Ascending aorta (tissue), 2 donors: ENCODE measurements at regions not wholly inside any gene's neighbourhood (a gene's known extent, or its start where the extent isn't known, plus 50 kb on each side); places are given as distances from the start of the nearest gene placed in this dataset.

Experiments used
- DNase-seq, 2 donors: peaks; one replicate each; pipeline ENCODE4 v3.0.0-alpha.2; 2019; ENCODE audit warnings: low spot score in 2 of 2
- H3K27ac ChIP-seq, 2 donors: fragments of 200-600 bp; sonication (generic); one replicate each; pipeline ENCODE4 v1.5.1; 2016 to 2017; ENCODE audit warnings: mild to moderate bottlenecking in 1 of 2
- H3K27me3 ChIP-seq: fragments of 200-600 bp; sonication (generic); one replicate; pipeline ENCODE4 v1.5.1; 2017
- H3K36me3 ChIP-seq, 2 donors: fragments of 200-600 bp; sonication (generic); one replicate each; pipeline ENCODE4 v1.5.1; 2016
- H3K4me1 ChIP-seq, 2 donors: fragments of 200-600 bp; sonication (generic); one replicate each; pipeline ENCODE4 v1.5.1; 2016 to 2017; ENCODE audit warnings: mild to moderate bottlenecking in 1 of 2
- H3K4me3 ChIP-seq, 2 donors: fragments of 200-600 bp; sonication (generic); one replicate each; pipeline ENCODE4 v1.5.1; 2016 to 2017; ENCODE audit warnings: mild to moderate bottlenecking in 1 of 2
- H3K9me3 ChIP-seq, 2 donors: fragments of 200-600 bp; sonication (generic); one replicate each; pipeline ENCODE4 v1.5.1; 2016
- intact Hi-C: fragments of 100-400 bp; cut with DNase I; formaldehyde crosslinking; loops from one replicate; pipeline ENCODE4 v1.15.1; 2023
- TF ChIP-seq, protein P1 (sequence below), 3 experiments: fragments of 200-600 bp in 2 of 3; fragments of 450-650 bp in 1 of 3; sonication (generic) in 2 of 3; IDR thresholded peaks; one replicate each; pipeline ENCODE4 v1.5.1; 2016 to 2019; ENCODE audit warnings: antibody characterized with exemption in 3 of 3, mild to moderate bottlenecking in 1 of 3, moderate library complexity in 1 of 3

- H3K4me1 ChIP-seq, result no peaks in the 10 kb centered on the region
- intact Hi-C loops, result no loop called here
- H3K27ac ChIP-seq, result no peak overlapping the region
- H3K4me3 ChIP-seq, result no peak overlapping the region
- H3K27me3 ChIP-seq, result no peaks in the 10 kb centered on the region
- TF ChIP-seq, protein P1, sequence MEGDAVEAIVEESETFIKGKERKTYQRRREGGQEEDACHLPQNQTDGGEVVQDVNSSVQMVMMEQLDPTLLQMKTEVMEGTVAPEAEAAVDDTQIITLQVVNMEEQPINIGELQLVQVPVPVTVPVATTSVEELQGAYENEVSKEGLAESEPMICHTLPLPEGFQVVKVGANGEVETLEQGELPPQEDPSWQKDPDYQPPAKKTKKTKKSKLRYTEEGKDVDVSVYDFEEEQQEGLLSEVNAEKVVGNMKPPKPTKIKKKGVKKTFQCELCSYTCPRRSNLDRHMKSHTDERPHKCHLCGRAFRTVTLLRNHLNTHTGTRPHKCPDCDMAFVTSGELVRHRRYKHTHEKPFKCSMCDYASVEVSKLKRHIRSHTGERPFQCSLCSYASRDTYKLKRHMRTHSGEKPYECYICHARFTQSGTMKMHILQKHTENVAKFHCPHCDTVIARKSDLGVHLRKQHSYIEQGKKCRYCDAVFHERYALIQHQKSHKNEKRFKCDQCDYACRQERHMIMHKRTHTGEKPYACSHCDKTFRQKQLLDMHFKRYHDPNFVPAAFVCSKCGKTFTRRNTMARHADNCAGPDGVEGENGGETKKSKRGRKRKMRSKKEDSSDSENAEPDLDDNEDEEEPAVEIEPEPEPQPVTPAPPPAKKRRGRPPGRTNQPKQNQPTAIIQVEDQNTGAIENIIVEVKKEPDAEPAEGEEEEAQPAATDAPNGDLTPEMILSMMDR (IDR thresholded peaks at IDR 0.05), result no peak
- DNase-seq, result no peak
- no peaks in the 10 kb centered on the region for H3K9me3 ChIP-seq
- H3K36me3 ChIP-seq, result no peaks in the 10 kb centered on the region
These were observed 115.7 kb upstream of the RAG2 start for GRCh38 chr11:36713715-36714114.

DNA sequence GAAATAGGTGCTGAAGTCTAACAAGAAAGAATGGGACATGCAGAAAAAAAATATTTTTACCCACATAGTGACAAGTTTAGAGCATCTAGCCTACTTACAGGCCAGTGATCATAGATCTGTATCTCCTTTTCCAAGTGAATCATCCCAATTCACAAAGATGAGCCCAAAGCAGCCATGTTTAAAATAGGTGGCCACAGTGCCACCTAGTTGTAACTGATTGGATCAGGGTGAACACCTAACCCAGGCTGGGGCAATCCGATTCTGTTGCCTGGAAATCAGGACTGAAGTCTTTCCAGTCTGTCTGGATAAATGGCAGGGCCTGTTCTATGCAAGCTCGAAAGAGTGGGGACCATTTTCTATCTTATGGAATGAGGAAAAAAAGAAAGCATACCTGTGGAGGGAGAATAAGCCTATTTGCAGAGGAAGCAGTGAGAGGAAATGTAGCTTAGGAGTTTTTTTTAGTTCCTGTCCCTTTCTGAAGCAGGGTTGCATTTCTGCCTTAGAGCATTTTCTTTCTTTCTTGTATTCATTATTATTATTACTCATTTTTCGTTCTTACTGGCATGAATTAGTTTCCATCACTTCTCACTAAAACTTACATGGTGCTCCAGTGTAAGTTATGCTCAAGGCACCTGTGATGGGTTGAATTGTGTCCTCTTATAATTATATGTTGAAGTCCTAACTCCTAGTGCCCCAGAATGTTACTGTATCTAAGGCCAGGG is 113.2 kb upstream of the RAG2 start:
- Histone ChIP-seq H3K27ac (no peak overlapping the region), H3K4me1 (no peaks in the 10 kb centered on the region), H3K27me3 (no peaks in the 10 kb centered on the region), H3K9me3 (no peaks in the 10 kb centered on the region), H3K36me3 (no peaks in the 10 kb centered on the region), H3K4me3 (no peak overlapping the region)
- TF ChIP-seq, protein P1 (IDR thresholded peaks at IDR 0.05), result no peak
- no peak for DNase-seq
- intact Hi-C loops, result no loop called here
